GM12878 (cell line): ENCODE measurements at regions not wholly inside any gene's neighbourhood (a gene's known extent, or its start where the extent isn't known, plus 50 kb on each side); places are given as distances from the start of the nearest gene placed in this dataset.

Experiments used
- ATAC-seq: fragments of 200-7000 bp; cut with Tn5 transposase; 3 replicates; pipeline ENCODE4 v1.9.1; 2020; ENCODE audit warnings: mild to moderate bottlenecking, moderate library complexity
- BruUV-seq: library from RNA; stranded (reverse); fragments of 400-500 nt; replicated peaks from 2 replicates; lab custom pipeline; 2021; lab: Mats Ljungman, UMichigan
- CTCF ChIA-PET: fragments of 300-600 bp; sonication (Branson Sonifier 250); formaldehyde crosslinking; extraction: SDS; loops from one replicate; lab custom pipeline; 2021; ENCODE audit warnings: inconsistent platforms; lab: Yijun Ruan, JAX
- POLR2A ChIA-PET: fragments of 350-600 bp; formaldehyde crosslinking; extraction: SDS; loops from one replicate; lab custom pipeline; 2021; ENCODE audit warnings: inconsistent platforms; lab: Charles Lee
- RAD21 ChIA-PET: fragments of 300-600 bp; sonication (Branson Sonifier 250); formaldehyde crosslinking; loops from one replicate; lab custom pipeline; 2023; ENCODE audit warnings: antibody characterized with exemption; ENCODE audit not compliant: unreplicated experiment; lab: Charles Lee
- SMC1A ChIA-PET: fragments of 300-600 bp; sonication (Branson Sonifier 250); formaldehyde crosslinking; loops from one replicate; lab custom pipeline; 2023; ENCODE audit not compliant: unreplicated experiment, uncharacterized antibody; lab: Charles Lee
- DNase-seq: peaks from one replicate; pipeline ENCODE4 v3.0.0-alpha.2; 2011; ENCODE audit warnings: low read depth, low spot score
- FAIRE-seq: peaks from 3 replicates; lab custom pipeline; 2011; peaks lifted over from hg19 to GRCh38; lab: Jason Lieb, UNC
- H2AFZ ChIP-seq: 2 replicates; pipeline ENCODE4 v1.6.0; 2011; ENCODE audit warnings: low read depth, low read length, control low read depth; ENCODE audit not compliant: control insufficient read depth
- H3K27ac ChIP-seq: 2 replicates; pipeline ENCODE4 v1.5.1; 2011; ENCODE audit warnings: control low read depth; ENCODE audit not compliant: control insufficient read depth, insufficient read depth
- H3K27me3 ChIP-seq, 2 experiments: replicated peaks in 1 of 2; 2 replicates each; pipeline versions ENCODE4 v1.6.0 to v1.6.1; 2011; ENCODE audit warnings: low read length in 1 of 2; ENCODE audit not compliant: control insufficient read depth in 2 of 2, insufficient read depth in 2 of 2
- H3K36me3 ChIP-seq, 2 experiments: 2 replicates each; pipeline ENCODE4 v1.5.1; 2011; ENCODE audit warnings: low read length in 1 of 2; ENCODE audit not compliant: control insufficient read depth in 2 of 2, insufficient read depth in 2 of 2
- H3K4me1 ChIP-seq: 2 replicates; pipeline ENCODE4 v1.6.1; 2011; ENCODE audit warnings: mild to moderate bottlenecking, low read length, moderate library complexity, mixed read lengths; ENCODE audit not compliant: control insufficient read depth, insufficient read depth
- H3K4me2 ChIP-seq: 2 replicates; pipeline ENCODE4 v1.6.0; 2011; ENCODE audit warnings: control low read depth; ENCODE audit not compliant: control insufficient read depth, insufficient read depth
- H3K4me3 ChIP-seq: fragments of 200-600 bp; sonication (generic); 2 replicates; pipeline ENCODE4 v1.5.1; 2016
- H3K79me2 ChIP-seq: 2 replicates; pipeline ENCODE4 v1.6.0; 2011; ENCODE audit warnings: low read length; ENCODE audit not compliant: control insufficient read depth, insufficient read depth
- H3K9ac ChIP-seq: 2 replicates; pipeline ENCODE4 v1.8.0; 2011; ENCODE audit warnings: low read length, control low read depth, mixed read lengths; ENCODE audit not compliant: control insufficient read depth, insufficient read depth
- H3K9me3 ChIP-seq: replicated peaks from 3 replicates; pipeline ENCODE4 v1.5.1; 2011; ENCODE audit warnings: mild to moderate bottlenecking, low read length; ENCODE audit not compliant: control insufficient read depth, insufficient read depth
- H4K20me1 ChIP-seq: 2 replicates; pipeline ENCODE4 v1.6.0; 2011; ENCODE audit not compliant: control insufficient read depth, insufficient read depth
- BCL11A ChIP-seq: IDR thresholded peaks from 2 replicates; pipeline ENCODE4 v1.6.1; 2011; ENCODE audit warnings: low read depth, low read length
- CBFB ChIP-seq: IDR thresholded peaks from 2 replicates; pipeline ENCODE4 v1.6.1; 2016; ENCODE audit warnings: antibody characterized with exemption, low read depth
- E2F8 ChIP-seq: fragments of 450-650 bp; IDR thresholded peaks from 2 replicates; pipeline ENCODE4 v1.6.1; 2018; ENCODE audit warnings: mild to moderate bottlenecking, low read depth, moderate library complexity; ENCODE audit not compliant: partially characterized antibody
- HCFC1 ChIP-seq: fragments of 150-350 bp; IDR thresholded peaks from 2 replicates; pipeline ENCODE4 v1.6.1; 2014; ENCODE audit warnings: low read length
- KDM1A ChIP-seq: fragments of 200-600 bp; sonication (generic); IDR thresholded peaks from 2 replicates; pipeline ENCODE4 v1.6.1; 2016; ENCODE audit warnings: borderline replicate concordance
- NR2F1 ChIP-seq: fragments of 450-650 bp; conservative IDR thresholded peaks from 2 replicates; pipeline ENCODE4 v1.6.1; 2017; ENCODE audit warnings: mild to moderate bottlenecking
- SPI1 ChIP-seq: IDR thresholded peaks from 2 replicates; pipeline ENCODE4 v1.6.1; 2011; ENCODE audit warnings: low read depth, mild to moderate bottlenecking, low read length, moderate library complexity, borderline replicate concordance; ENCODE audit not compliant: insufficient read depth
- SREBF2 ChIP-seq: IDR thresholded peaks from 2 replicates; pipeline ENCODE4 v1.6.1; 2012; ENCODE audit warnings: mild to moderate bottlenecking, low read length
- SRF ChIP-seq, 2 experiments: IDR thresholded peaks; 2 replicates each; pipeline ENCODE4 v1.6.1; 2011; ENCODE audit warnings: low read depth in 2 of 2, low read length in 2 of 2, mild to moderate bottlenecking in 1 of 2, moderate library complexity in 1 of 2
- WGBS: methylation state at CpG from one replicate; pipeline ENCODE4 v1.1.6; 2016; ENCODE audit warnings: low lambda C conversion rate; ENCODE audit not compliant: insufficient replicate concordance, insufficient coverage; ENCODE audit errors: missing lambda C conversion rate; 5-methylcytosine and 5-hydroxymethylcytosine counted together
- in situ Hi-C: fragments of 300-500 bp; cut with MboI; formaldehyde crosslinking; loops from 9 replicates; pipeline ENCODE4 v1.14.3; 2018; ENCODE audit warnings: mixed read lengths
- intact Hi-C: fragments of 100-400 bp; cut with micrococcal nuclease; formaldehyde crosslinking; loops from one replicate; pipeline ENCODE4 v1.14.2; 2022; ENCODE audit not compliant: unreplicated experiment
- TF ChIP-seq, protein P1 (sequence below): IDR thresholded peaks from 2 replicates; pipeline ENCODE4 v1.6.1; 2012; ENCODE audit warnings: mild to moderate bottlenecking, low read depth, low read length
- TF ChIP-seq, protein P2 (sequence below): IDR thresholded peaks from 2 replicates; pipeline ENCODE4 v1.6.1; 2012; ENCODE audit warnings: low read depth, low read length, improper control_type of control experiment
- TF ChIP-seq, protein P3 (sequence below): fragments of 450-650 bp; IDR thresholded peaks from 2 replicates; pipeline ENCODE4 v1.6.1; 2017; ENCODE audit warnings: low read depth, mild to moderate bottlenecking, moderate library complexity
- TF ChIP-seq, protein P4 (sequence below): fragments of 450-650 bp; IDR thresholded peaks from 2 replicates; pipeline ENCODE4 v1.6.1; 2016; ENCODE audit warnings: mild to moderate bottlenecking

DNA sequence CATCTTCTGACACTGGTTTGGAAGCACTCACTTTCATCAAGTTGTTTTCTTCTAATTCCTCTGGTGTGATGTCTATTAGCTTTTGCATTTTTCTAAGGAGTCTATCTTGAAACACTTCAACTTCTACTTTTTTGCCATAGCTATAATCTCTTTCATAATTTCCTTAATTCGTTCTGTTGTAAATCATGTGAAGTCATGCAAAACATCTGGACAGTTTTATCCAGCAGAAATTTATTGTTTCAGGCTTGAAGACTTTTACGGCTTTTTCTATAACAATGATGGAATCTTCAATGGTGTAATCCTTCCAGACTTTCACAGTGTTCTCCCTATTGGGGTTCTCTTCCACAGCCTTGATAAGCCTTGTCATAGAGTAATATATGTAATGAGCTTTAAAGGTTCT is 74.9 kb upstream of the PABPC4L start (continued):
- no peak for TF ChIP-seq SRF (IDR thresholded peaks at IDR 0.05; ENCODE audit: low read depth in 2 of 2, low read length in 2 of 2)

- Histone ChIP-seq H2AFZ (no peak overlapping the region), H3K4me1 (no peaks in the 10 kb centered on the region), H3K4me3 (no peak overlapping the region), H3K27me3 (no peaks in the 10 kb centered on the region), H3K79me2 (no peaks in the 10 kb centered on the region), H4K20me1 (no peaks in the 10 kb centered on the region), H3K9ac (no peak overlapping the region), H3K27ac (no peak overlapping the region), H3K36me3 (no peaks in the 10 kb centered on the region), H3K4me2 (no peak overlapping the region), H3K9me3 (no peaks in the 10 kb centered on the region)
- intact Hi-C loops: no loop called here
- POLR2A ChIA-PET: no interaction called here
- FAIRE-seq (no peak), ATAC-seq (no peak), DNase-seq (no peak)
- no TSS peak for BruUV-seq
- RAD21 ChIA-PET: no interaction called here
- SMC1A ChIA-PET: no interaction called here
- 90% methylated on average over 1 of the region's 1 CpG for WGBS
- CTCF ChIA-PET: no interaction called here
- in situ Hi-C loops: no loop called here
- TF ChIP-seq, protein P1, sequence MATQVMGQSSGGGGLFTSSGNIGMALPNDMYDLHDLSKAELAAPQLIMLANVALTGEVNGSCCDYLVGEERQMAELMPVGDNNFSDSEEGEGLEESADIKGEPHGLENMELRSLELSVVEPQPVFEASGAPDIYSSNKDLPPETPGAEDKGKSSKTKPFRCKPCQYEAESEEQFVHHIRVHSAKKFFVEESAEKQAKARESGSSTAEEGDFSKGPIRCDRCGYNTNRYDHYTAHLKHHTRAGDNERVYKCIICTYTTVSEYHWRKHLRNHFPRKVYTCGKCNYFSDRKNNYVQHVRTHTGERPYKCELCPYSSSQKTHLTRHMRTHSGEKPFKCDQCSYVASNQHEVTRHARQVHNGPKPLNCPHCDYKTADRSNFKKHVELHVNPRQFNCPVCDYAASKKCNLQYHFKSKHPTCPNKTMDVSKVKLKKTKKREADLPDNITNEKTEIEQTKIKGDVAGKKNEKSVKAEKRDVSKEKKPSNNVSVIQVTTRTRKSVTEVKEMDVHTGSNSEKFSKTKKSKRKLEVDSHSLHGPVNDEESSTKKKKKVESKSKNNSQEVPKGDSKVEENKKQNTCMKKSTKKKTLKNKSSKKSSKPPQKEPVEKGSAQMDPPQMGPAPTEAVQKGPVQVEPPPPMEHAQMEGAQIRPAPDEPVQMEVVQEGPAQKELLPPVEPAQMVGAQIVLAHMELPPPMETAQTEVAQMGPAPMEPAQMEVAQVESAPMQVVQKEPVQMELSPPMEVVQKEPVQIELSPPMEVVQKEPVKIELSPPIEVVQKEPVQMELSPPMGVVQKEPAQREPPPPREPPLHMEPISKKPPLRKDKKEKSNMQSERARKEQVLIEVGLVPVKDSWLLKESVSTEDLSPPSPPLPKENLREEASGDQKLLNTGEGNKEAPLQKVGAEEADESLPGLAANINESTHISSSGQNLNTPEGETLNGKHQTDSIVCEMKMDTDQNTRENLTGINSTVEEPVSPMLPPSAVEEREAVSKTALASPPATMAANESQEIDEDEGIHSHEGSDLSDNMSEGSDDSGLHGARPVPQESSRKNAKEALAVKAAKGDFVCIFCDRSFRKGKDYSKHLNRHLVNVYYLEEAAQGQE: no peak
- TF ChIP-seq KDM1A (no peak), SPI1 (no peak), CBFB (no peak), SREBF2 (no peak), BCL11A (no peak), E2F8 (no peak), NR2F1 (no peak), HCFC1 (no peak)
- TF ChIP-seq, protein P2, sequence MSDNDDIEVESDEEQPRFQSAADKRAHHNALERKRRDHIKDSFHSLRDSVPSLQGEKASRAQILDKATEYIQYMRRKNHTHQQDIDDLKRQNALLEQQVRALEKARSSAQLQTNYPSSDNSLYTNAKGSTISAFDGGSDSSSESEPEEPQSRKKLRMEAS: no peak
- TF ChIP-seq, protein P3, sequence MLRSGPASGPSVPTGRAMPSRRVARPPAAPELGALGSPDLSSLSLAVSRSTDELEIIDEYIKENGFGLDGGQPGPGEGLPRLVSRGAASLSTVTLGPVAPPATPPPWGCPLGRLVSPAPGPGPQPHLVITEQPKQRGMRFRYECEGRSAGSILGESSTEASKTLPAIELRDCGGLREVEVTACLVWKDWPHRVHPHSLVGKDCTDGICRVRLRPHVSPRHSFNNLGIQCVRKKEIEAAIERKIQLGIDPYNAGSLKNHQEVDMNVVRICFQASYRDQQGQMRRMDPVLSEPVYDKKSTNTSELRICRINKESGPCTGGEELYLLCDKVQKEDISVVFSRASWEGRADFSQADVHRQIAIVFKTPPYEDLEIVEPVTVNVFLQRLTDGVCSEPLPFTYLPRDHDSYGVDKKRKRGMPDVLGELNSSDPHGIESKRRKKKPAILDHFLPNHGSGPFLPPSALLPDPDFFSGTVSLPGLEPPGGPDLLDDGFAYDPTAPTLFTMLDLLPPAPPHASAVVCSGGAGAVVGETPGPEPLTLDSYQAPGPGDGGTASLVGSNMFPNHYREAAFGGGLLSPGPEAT: no peak
- TF ChIP-seq, protein P4, sequence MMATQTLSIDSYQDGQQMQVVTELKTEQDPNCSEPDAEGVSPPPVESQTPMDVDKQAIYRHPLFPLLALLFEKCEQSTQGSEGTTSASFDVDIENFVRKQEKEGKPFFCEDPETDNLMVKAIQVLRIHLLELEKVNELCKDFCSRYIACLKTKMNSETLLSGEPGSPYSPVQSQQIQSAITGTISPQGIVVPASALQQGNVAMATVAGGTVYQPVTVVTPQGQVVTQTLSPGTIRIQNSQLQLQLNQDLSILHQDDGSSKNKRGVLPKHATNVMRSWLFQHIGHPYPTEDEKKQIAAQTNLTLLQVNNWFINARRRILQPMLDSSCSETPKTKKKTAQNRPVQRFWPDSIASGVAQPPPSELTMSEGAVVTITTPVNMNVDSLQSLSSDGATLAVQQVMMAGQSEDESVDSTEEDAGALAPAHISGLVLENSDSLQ: no peak
These were observed 58.5 kb upstream of the PABPC4L start for GRCh38 chr4:134260126-134260525.
